ENCODE measurements at regions not wholly inside any gene's neighbourhood (a gene's known extent, or its start where the extent isn't known, plus 50 kb on each side); places are given as distances from the start of the nearest gene placed in this dataset.

- no peak for TF ChIP-seq CTCF (conservative IDR thresholded peaks at IDR 0.05; ENCODE audit: low read depth in 2 of 2)
- no peak for TF ChIP-seq POLR2AphosphoS5 (IDR thresholded peaks at IDR 0.05; ENCODE audit: low read depth)
- no peak for TF ChIP-seq EZH2phosphoT487 (IDR thresholded peaks at IDR 0.05; ENCODE audit: unreplicated experiment)
- no peak for TF ChIP-seq EZH2 (IDR thresholded peaks at IDR 0.05; ENCODE audit: low read depth, unreplicated experiment)
- TF ChIP-seq CREB1 (CRISPR knock-in tag; IDR thresholded peaks at IDR 0.05; ENCODE audit: low read depth): no peak
- TF ChIP-seq, protein P1, sequence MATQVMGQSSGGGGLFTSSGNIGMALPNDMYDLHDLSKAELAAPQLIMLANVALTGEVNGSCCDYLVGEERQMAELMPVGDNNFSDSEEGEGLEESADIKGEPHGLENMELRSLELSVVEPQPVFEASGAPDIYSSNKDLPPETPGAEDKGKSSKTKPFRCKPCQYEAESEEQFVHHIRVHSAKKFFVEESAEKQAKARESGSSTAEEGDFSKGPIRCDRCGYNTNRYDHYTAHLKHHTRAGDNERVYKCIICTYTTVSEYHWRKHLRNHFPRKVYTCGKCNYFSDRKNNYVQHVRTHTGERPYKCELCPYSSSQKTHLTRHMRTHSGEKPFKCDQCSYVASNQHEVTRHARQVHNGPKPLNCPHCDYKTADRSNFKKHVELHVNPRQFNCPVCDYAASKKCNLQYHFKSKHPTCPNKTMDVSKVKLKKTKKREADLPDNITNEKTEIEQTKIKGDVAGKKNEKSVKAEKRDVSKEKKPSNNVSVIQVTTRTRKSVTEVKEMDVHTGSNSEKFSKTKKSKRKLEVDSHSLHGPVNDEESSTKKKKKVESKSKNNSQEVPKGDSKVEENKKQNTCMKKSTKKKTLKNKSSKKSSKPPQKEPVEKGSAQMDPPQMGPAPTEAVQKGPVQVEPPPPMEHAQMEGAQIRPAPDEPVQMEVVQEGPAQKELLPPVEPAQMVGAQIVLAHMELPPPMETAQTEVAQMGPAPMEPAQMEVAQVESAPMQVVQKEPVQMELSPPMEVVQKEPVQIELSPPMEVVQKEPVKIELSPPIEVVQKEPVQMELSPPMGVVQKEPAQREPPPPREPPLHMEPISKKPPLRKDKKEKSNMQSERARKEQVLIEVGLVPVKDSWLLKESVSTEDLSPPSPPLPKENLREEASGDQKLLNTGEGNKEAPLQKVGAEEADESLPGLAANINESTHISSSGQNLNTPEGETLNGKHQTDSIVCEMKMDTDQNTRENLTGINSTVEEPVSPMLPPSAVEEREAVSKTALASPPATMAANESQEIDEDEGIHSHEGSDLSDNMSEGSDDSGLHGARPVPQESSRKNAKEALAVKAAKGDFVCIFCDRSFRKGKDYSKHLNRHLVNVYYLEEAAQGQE (IDR thresholded peaks at IDR 0.05; ENCODE audit: unreplicated experiment): no peak
- TF ChIP-seq ZNF331 (CRISPR knock-in tag; IDR thresholded peaks at IDR 0.05; ENCODE audit: low read depth): no peak
- no peak for TF ChIP-seq ETS1 (IDR thresholded peaks at IDR 0.05)
- no peak for TF ChIP-seq ZNF462 (CRISPR knock-in tag; IDR thresholded peaks at IDR 0.05)
- TF ChIP-seq JUNB (IDR thresholded peaks at IDR 0.05; ENCODE audit: unreplicated experiment): no peak
- no peak for TF ChIP-seq NANOG (IDR thresholded peaks at IDR 0.05; ENCODE audit: borderline replicate concordance)
- no peak for TF ChIP-seq ZNF114 (CRISPR knock-in tag; IDR thresholded peaks at IDR 0.05)
- no peak for TF ChIP-seq STAT1 (IDR thresholded peaks at IDR 0.05; ENCODE audit: unreplicated experiment)
Observed at GRCh38 chr20:11063444-11063843, 389.6 kb upstream of the JAG1 start.

Measured in GM23338 (cell line).